ENCODE measurements at regions not wholly inside any gene's neighbourhood (a gene's known extent, or its start where the extent isn't known, plus 50 kb on each side); places are given as distances from the start of the nearest gene placed in this dataset.

- H3K9me3 ChIP-seq: no peaks in the 10 kb centered on the region
- no peaks in the 10 kb centered on the region for H3K4me1 ChIP-seq
- no peak overlapping the region for H3K4me3 ChIP-seq
- no peak overlapping the region for H3K27ac ChIP-seq
- no peaks in the 10 kb centered on the region for H3K36me3 ChIP-seq
- intact Hi-C loops (cut with DNase I; ENCODE audit: low total_unique reads): no loop called here
- TF ChIP-seq CTCF (IDR thresholded peaks at IDR 0.05): no peak
- DNase-seq: no peak
- H3K27me3 ChIP-seq: no peaks in the 10 kb centered on the region
Measured at GRCh38 chr9:12640866-12641636, 52.1 kb upstream of the TYRP1 start.

All from tibial artery (tissue), 4 donors.